ENCODE measurements at regions not wholly inside any gene's neighbourhood (a gene's known extent, or its start where the extent isn't known, plus 50 kb on each side); places are given as distances from the start of the nearest gene placed in this dataset.

DNA sequence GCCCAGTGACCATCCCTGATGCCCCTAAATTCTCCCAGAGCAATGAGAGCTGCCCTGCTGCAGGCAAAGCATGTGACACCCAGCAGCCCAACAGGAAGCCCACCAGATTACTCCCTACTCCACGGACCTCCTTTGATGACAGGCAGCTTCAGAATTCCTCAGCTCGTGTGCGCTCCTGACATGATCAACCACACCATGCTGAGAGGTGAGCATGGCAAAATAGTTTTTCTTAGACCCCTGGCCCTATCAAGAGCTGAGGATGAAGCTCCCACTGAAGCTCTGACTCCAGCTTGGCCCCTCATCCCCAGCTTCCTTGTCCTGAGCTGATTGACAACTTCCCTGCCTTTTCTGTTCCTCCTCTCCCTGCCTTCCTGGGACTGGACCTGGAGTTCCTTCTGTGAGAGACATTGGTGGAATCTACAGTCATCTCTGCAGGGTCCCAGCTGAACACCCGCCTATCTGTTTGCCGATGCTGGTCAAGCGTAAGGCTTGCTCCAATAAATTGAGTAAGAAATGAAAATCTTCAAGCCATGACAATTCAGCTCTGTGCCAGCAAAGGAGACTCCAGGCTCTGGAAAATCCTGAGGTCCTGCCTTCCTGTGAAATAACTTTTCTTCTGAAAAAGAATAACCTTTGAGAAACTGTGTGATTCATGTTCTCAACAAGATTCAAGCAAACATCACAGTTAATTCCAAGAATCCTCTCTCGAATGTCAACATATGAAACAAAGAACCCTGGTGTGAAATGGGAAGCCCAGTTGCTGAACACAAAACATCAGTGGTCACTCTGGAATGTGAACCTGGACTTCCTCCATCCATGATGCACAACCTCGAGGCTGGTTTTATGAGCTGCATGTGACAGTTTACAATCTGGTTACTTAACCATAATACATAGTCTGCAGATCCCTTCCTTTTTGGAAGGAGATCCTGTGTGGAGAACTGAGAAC, 201.1 kb downstream of the SPP2 start:
- TF ChIP-seq, protein P1, sequence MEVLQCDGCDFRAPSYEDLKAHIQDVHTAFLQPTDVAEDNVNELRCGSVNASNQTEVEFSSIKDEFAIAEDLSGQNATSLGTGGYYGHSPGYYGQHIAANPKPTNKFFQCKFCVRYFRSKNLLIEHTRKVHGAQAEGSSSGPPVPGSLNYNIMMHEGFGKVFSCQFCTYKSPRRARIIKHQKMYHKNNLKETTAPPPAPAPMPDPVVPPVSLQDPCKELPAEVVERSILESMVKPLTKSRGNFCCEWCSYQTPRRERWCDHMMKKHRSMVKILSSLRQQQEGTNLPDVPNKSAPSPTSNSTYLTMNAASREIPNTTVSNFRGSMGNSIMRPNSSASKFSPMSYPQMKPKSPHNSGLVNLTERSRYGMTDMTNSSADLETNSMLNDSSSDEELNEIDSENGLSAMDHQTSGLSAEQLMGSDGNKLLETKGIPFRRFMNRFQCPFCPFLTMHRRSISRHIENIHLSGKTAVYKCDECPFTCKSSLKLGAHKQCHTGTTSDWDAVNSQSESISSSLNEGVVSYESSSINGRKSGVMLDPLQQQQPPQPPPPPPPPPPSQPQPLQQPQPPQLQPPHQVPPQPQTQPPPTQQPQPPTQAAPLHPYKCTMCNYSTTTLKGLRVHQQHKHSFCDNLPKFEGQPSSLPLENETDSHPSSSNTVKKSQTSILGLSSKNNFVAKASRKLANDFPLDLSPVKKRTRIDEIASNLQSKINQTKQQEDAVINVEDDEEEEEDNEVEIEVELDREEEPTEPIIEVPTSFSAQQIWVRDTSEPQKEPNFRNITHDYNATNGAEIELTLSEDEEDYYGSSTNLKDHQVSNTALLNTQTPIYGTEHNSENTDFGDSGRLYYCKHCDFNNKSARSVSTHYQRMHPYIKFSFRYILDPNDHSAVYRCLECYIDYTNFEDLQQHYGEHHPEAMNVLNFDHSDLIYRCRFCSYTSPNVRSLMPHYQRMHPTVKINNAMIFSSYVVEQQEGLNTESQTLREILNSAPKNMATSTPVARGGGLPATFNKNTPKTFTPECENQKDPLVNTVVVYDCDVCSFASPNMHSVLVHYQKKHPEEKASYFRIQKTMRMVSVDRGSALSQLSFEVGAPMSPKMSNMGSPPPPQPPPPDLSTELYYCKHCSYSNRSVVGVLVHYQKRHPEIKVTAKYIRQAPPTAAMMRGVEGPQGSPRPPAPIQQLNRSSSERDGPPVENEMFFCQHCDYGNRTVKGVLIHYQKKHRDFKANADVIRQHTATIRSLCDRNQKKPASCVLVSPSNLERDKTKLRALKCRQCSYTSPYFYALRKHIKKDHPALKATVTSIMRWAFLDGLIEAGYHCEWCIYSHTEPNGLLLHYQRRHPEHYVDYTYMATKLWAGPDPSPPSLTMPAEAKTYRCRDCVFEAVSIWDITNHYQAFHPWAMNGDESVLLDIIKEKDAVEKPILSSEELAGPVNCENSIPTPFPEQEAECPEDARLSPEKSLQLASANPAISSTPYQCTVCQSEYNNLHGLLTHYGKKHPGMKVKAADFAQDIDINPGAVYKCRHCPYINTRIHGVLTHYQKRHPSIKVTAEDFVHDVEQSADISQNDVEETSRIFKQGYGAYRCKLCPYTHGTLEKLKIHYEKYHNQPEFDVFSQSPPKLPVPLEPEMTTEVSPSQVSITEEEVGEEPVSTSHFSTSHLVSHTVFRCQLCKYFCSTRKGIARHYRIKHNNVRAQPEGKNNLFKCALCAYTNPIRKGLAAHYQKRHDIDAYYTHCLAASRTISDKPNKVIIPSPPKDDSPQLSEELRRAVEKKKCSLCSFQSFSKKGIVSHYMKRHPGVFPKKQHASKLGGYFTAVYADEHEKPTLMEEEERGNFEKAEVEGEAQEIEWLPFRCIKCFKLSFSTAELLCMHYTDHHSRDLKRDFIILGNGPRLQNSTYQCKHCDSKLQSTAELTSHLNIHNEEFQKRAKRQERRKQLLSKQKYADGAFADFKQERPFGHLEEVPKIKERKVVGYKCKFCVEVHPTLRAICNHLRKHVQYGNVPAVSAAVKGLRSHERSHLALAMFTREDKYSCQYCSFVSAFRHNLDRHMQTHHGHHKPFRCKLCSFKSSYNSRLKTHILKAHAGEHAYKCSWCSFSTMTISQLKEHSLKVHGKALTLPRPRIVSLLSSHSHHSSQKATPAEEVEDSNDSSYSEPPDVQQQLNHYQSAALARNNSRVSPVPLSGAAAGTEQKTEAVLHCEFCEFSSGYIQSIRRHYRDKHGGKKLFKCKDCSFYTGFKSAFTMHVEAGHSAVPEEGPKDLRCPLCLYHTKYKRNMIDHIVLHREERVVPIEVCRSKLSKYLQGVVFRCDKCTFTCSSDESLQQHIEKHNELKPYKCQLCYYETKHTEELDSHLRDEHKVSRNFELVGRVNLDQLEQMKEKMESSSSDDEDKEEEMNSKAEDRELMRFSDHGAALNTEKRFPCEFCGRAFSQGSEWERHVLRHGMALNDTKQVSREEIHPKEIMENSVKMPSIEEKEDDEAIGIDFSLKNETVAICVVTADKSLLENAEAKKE (CRISPR knock-in tag; IDR thresholded peaks at IDR 0.05) = no peak
- Mint-ChIP-seq H3K27ac (no peak overlapping the region), H3K4me1 (no peaks in the 10 kb centered on the region), H3K36me3 (ENCODE audit: low read depth) (peaks cover 10% of the 10 kb centered on the region; the same call in 1 of the 3 replicates), H3K4me3 (no peak overlapping the region), H3K9me3 (peaks cover 18% of the 10 kb centered on the region), H3K27me3 (ENCODE audit: insufficient read depth, low read depth, poor library complexity) (no peaks in the 10 kb centered on the region)
- Histone ChIP-seq H3K27me3 (ENCODE audit: insufficient read depth) (no peaks in the 10 kb centered on the region), H3K4me1 (ENCODE audit: insufficient read depth) (no peaks in the 10 kb centered on the region), H3K79me2 (replicated peaks; ENCODE audit: insufficient read depth) (no peaks in the 10 kb centered on the region), H4K20me1 (replicated peaks; ENCODE audit: insufficient read depth) (no peaks in the 10 kb centered on the region), H3K4me3 (no peak overlapping the region), H3F3A (replicated peaks; ENCODE audit: low read depth) (no peaks in the 10 kb centered on the region), H2AFZ (no peak overlapping the region), H3K27ac (ENCODE audit: low read depth) (no peak overlapping the region), H3K9me2 (ENCODE audit: insufficient read depth) (no peaks in the 10 kb centered on the region), H3K36me3 (ENCODE audit: insufficient read depth) (no peaks in the 10 kb centered on the region), H3K4me2 (no peak overlapping the region)
- ATAC-seq (no peak), DNase-seq (ENCODE audit: low spot score) (no peak)

DNA sequence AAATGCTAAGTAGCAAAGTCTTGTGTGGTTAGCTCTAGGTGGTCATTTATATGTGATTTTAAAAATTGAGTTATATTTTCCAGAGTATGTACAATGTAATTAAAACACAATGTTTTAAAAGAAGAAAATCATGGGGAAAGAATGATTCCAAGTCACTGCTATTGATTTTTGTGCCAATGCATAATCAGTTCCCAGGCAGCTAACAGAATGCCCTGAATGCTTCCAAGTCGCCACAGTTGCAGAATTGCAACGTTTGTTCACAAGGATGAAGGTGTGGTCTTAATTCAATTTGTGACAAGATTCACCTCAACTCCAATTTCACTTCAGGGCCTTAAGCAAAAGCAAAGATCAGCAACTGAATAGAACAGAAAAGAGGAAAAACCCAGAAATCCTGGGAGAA, 200.4 kb downstream of the SPP2 start:
- no peaks in the 10 kb centered on the region for H3K36me3 ChIP-seq (ENCODE audit: insufficient read depth)
- no peaks in the 10 kb centered on the region for H3K4me1 Mint-ChIP-seq
- no peaks in the 10 kb centered on the region for H3K4me1 ChIP-seq (ENCODE audit: insufficient read depth)
- H3K27me3 Mint-ChIP-seq (ENCODE audit: insufficient read depth, low read depth, poor library complexity) = no peaks in the 10 kb centered on the region
- ATAC-seq (no peak), DNase-seq (ENCODE audit: low spot score) (no peak)
- H3K79me2 ChIP-seq (replicated peaks; ENCODE audit: insufficient read depth) = no peaks in the 10 kb centered on the region
- H3K9me3 Mint-ChIP-seq = peaks cover 19% of the 10 kb centered on the region
- no peaks in the 10 kb centered on the region for H3K27me3 ChIP-seq (ENCODE audit: insufficient read depth)
- H3F3A ChIP-seq (replicated peaks; ENCODE audit: low read depth) = no peaks in the 10 kb centered on the region
- no peak overlapping the region for H3K27ac Mint-ChIP-seq
- no peak overlapping the region for H3K4me3 Mint-ChIP-seq
- H3K4me3 ChIP-seq = no peak overlapping the region
- H3K27ac ChIP-seq (ENCODE audit: low read depth) = no peak overlapping the region
- H4K20me1 ChIP-seq (replicated peaks; ENCODE audit: insufficient read depth) = no peaks in the 10 kb centered on the region
- H3K9me2 ChIP-seq (ENCODE audit: insufficient read depth) = no peaks in the 10 kb centered on the region
- no peak overlapping the region for H2AFZ ChIP-seq
- H3K4me2 ChIP-seq = no peak overlapping the region
- H3K36me3 Mint-ChIP-seq (ENCODE audit: low read depth) = peaks cover 10% of the 10 kb centered on the region; the same call in 1 of the 3 replicates
- TF ChIP-seq, protein P2, sequence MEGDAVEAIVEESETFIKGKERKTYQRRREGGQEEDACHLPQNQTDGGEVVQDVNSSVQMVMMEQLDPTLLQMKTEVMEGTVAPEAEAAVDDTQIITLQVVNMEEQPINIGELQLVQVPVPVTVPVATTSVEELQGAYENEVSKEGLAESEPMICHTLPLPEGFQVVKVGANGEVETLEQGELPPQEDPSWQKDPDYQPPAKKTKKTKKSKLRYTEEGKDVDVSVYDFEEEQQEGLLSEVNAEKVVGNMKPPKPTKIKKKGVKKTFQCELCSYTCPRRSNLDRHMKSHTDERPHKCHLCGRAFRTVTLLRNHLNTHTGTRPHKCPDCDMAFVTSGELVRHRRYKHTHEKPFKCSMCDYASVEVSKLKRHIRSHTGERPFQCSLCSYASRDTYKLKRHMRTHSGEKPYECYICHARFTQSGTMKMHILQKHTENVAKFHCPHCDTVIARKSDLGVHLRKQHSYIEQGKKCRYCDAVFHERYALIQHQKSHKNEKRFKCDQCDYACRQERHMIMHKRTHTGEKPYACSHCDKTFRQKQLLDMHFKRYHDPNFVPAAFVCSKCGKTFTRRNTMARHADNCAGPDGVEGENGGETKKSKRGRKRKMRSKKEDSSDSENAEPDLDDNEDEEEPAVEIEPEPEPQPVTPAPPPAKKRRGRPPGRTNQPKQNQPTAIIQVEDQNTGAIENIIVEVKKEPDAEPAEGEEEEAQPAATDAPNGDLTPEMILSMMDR (conservative IDR thresholded peaks at IDR 0.05; ENCODE audit: low read depth in 2 of 2) = no peak
- TF ChIP-seq ZNF331 (CRISPR knock-in tag; IDR thresholded peaks at IDR 0.05; ENCODE audit: low read depth) = no peak
- TF ChIP-seq STAT1 (IDR thresholded peaks at IDR 0.05; ENCODE audit: unreplicated experiment) = no peak
